Mucosa of descending colon (tissue), 3 donors: ENCODE measurements at regions not wholly inside any gene's neighbourhood (a gene's known extent, or its start where the extent isn't known, plus 50 kb on each side); places are given as distances from the start of the nearest gene placed in this dataset.

Source experiments
- ATAC-seq: fragments of 200-7000 bp; cut with Tn5 transposase; one replicate; pipeline ENCODE4 v1.9.1; 2020; ENCODE audit warnings: mild to moderate bottlenecking, moderate library complexity
- DNase-seq, 3 donors: peaks; one replicate each; pipeline ENCODE4 v3.0.0-alpha.2; 2020
- H3K36me3 ChIP-seq: fragments of 200-600 bp; one replicate; pipeline ENCODE4 v1.8.0; 2021; ENCODE audit warnings: low read depth, mild to moderate bottlenecking
- H3K4me1 ChIP-seq: fragments of 200-600 bp; one replicate; pipeline ENCODE4 v1.8.0; 2021; ENCODE audit warnings: low read depth, mild to moderate bottlenecking
- H3K4me3 ChIP-seq: fragments of 200-600 bp; one replicate; pipeline ENCODE4 v1.8.0; 2021; ENCODE audit warnings: mild to moderate bottlenecking
- H3K9me3 ChIP-seq: fragments of 200-600 bp; one replicate; pipeline ENCODE4 v1.8.0; 2021; ENCODE audit warnings: mild to moderate bottlenecking
- intact Hi-C, 2 donors: fragments of 100-400 bp; cut with DNase I in 1 of 2; cut with micrococcal nuclease in 1 of 2; formaldehyde crosslinking; loops; one replicate each; pipeline versions ENCODE4 v1.11.0 to v1.11.1; 2022; cut with DNase I, micrococcal nuclease
- TF ChIP-seq, protein P1 (sequence below): fragments of 200-600 bp; IDR thresholded peaks from one replicate; pipeline ENCODE4 v1.8.0; 2022; ENCODE audit warnings: antibody characterized with exemption, mild to moderate bottlenecking
- donor health status: DM: no; HTN: no; CAD: no; lungs with moderate emphysema.
- donor health status: DM: no; HTN: no; CAD: no.
- donor health status: DM: no; HTN: yes; CAD: no.

GRCh38 chr22:22359465-22359864 is 114.9 kb downstream of the VPREB1 start:
- DNase-seq (no peak), ATAC-seq (no peak)
- Histone ChIP-seq H3K4me3 (no peak overlapping the region), H3K9me3 (no peaks in the 10 kb centered on the region), H3K4me1 (no peaks in the 10 kb centered on the region), H3K36me3 (no peaks in the 10 kb centered on the region)
- TF ChIP-seq, protein P1, sequence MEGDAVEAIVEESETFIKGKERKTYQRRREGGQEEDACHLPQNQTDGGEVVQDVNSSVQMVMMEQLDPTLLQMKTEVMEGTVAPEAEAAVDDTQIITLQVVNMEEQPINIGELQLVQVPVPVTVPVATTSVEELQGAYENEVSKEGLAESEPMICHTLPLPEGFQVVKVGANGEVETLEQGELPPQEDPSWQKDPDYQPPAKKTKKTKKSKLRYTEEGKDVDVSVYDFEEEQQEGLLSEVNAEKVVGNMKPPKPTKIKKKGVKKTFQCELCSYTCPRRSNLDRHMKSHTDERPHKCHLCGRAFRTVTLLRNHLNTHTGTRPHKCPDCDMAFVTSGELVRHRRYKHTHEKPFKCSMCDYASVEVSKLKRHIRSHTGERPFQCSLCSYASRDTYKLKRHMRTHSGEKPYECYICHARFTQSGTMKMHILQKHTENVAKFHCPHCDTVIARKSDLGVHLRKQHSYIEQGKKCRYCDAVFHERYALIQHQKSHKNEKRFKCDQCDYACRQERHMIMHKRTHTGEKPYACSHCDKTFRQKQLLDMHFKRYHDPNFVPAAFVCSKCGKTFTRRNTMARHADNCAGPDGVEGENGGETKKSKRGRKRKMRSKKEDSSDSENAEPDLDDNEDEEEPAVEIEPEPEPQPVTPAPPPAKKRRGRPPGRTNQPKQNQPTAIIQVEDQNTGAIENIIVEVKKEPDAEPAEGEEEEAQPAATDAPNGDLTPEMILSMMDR, result no peak
- intact Hi-C loops, result no loop called here

- ATAC-seq, result no peak
- Histone ChIP-seq H3K4me1 (no peaks in the 10 kb centered on the region), H3K36me3 (no peaks in the 10 kb centered on the region), H3K9me3 (no peaks in the 10 kb centered on the region), H3K4me3 (no peak overlapping the region)
- intact Hi-C loops, result no loop called here
- DNase-seq, result no peak
- TF ChIP-seq, protein P1, result no peak
These were observed 115.4 kb downstream of the VPREB1 start for GRCh38 chr22:22360014-22360413.

- no peak overlapping the region for H3K4me3 ChIP-seq
- intact Hi-C loops, result no loop called here
- H3K9me3 ChIP-seq, result no peaks in the 10 kb centered on the region
- no peaks in the 10 kb centered on the region for H3K4me1 ChIP-seq
- TF ChIP-seq, protein P1, result no peak
- ATAC-seq, result no peak
- DNase-seq, result no peak
- no peaks in the 10 kb centered on the region for H3K36me3 ChIP-seq
These were observed 117.7 kb downstream of the VPREB1 start for GRCh38 chr22:22362311-22362710.

DNA sequence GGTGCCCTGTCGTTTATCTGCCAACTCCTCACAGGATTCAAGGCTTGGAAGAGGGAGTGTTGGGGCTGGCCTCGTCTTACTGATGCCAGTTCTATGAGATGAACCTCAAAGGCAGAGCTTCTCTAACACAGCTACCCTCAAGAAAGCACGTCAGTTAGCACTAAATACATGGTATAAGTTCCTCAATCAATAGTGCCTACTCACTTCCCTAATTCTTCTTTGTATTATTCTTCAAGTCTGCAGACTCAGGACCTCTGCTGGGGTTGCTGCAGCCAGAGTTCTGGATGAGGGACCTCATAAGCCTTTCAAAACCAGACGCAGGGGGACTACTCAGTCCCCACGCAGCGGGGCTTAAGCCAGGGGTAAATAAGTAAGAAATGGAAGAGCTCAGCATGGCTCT is 118.3 kb downstream of the VPREB1 start:
- ATAC-seq, result no peak
- H3K4me3 ChIP-seq, result no peak overlapping the region
- intact Hi-C loops, result no loop called here
- H3K36me3 ChIP-seq, result no peaks in the 10 kb centered on the region
- H3K9me3 ChIP-seq, result no peaks in the 10 kb centered on the region
- TF ChIP-seq, protein P1, result no peak
- DNase-seq, result no peak
- H3K4me1 ChIP-seq, result no peaks in the 10 kb centered on the region

- TF ChIP-seq, protein P1, result no peak
- intact Hi-C loops, result no loop called here
- H3K9me3 ChIP-seq, result no peaks in the 10 kb centered on the region
- DNase-seq (no peak), ATAC-seq (no peak)
- no peak overlapping the region for H3K4me3 ChIP-seq
- H3K36me3 ChIP-seq, result no peaks in the 10 kb centered on the region
- H3K4me1 ChIP-seq, result no peaks in the 10 kb centered on the region
These were observed 119.6 kb downstream of the VPREB1 start for GRCh38 chr22:22364207-22364606.

GRCh38 chr22:22366537-22366936 is 122.0 kb downstream of the VPREB1 start:
- TF ChIP-seq, protein P1, result no peak
- no peak overlapping the region for H3K4me3 ChIP-seq
- no peak for DNase-seq
- no peaks in the 10 kb centered on the region for H3K9me3 ChIP-seq
- no peak for ATAC-seq
- intact Hi-C loops, result no loop called here
- no peaks in the 10 kb centered on the region for H3K36me3 ChIP-seq
- H3K4me1 ChIP-seq, result no peaks in the 10 kb centered on the region
